AG09309 (cell line): ENCODE measurements at regions not wholly inside any gene's neighbourhood (a gene's known extent, or its start where the extent isn't known, plus 50 kb on each side); places are given as distances from the start of the nearest gene placed in this dataset.

Source experiments
- DNase-seq: peaks from one replicate; pipeline ENCODE4 v3.0.0-alpha.2; 2010; ENCODE audit warnings: low read depth
- H3K4me3 ChIP-seq: 2 replicates; pipeline ENCODE4 v1.5.1; 2011; ENCODE audit warnings: mild to moderate bottlenecking, low read depth, low read length, moderate library complexity; ENCODE audit not compliant: control insufficient read depth
- TF ChIP-seq, protein P1 (sequence below): IDR thresholded peaks from 2 replicates; pipeline ENCODE4 v1.5.1; 2011; ENCODE audit warnings: mild to moderate bottlenecking, low read depth, low read length, inconsistent platforms; ENCODE audit not compliant: insufficient read depth, control insufficient read depth; ENCODE audit errors: missing control alignments

DNA sequence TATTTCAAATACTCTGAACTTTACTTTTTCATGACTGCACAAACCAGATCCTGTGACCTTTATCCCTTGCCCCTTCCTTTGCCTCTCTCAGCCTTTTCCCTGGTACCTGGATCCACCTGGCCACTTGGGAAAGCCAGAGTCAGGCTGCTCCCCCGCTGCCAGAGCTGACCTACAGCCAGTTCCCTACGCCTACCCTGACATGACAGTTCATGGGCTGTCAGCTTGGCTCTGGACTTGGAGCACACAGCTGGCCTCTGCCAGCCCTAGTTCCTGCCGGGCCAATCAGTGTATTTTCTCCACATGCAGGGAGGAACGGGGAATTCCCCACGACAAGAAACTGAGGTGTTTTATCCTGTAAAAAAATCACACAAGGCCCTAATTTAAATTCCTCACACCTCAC is 382.6 kb downstream of the INSC start:
- TF ChIP-seq, protein P1, sequence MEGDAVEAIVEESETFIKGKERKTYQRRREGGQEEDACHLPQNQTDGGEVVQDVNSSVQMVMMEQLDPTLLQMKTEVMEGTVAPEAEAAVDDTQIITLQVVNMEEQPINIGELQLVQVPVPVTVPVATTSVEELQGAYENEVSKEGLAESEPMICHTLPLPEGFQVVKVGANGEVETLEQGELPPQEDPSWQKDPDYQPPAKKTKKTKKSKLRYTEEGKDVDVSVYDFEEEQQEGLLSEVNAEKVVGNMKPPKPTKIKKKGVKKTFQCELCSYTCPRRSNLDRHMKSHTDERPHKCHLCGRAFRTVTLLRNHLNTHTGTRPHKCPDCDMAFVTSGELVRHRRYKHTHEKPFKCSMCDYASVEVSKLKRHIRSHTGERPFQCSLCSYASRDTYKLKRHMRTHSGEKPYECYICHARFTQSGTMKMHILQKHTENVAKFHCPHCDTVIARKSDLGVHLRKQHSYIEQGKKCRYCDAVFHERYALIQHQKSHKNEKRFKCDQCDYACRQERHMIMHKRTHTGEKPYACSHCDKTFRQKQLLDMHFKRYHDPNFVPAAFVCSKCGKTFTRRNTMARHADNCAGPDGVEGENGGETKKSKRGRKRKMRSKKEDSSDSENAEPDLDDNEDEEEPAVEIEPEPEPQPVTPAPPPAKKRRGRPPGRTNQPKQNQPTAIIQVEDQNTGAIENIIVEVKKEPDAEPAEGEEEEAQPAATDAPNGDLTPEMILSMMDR = no peak
- no peak overlapping the region for H3K4me3 ChIP-seq
- DNase-seq = no peak

DNA sequence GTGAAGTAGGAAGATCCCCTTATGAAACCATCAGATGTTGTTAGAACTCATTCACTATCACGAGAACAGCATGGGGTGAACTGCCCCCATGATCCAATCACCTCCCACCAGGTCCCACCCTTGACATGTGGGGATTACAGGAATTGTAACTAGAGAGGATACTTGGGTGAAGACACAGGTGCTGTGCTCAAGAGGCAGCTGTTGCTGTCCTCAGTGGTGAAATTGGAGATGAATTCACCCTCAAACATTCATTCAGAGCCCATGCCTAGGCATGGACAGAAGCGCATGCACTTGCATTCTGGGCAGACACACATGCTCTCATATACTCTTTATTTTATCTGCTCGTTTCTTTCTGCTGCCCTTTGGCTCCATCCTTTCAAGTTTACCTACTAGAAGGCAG is 385.0 kb downstream of the INSC start:
- DNase-seq = no peak
- TF ChIP-seq, protein P1 = no peak
- no peak overlapping the region for H3K4me3 ChIP-seq

DNA sequence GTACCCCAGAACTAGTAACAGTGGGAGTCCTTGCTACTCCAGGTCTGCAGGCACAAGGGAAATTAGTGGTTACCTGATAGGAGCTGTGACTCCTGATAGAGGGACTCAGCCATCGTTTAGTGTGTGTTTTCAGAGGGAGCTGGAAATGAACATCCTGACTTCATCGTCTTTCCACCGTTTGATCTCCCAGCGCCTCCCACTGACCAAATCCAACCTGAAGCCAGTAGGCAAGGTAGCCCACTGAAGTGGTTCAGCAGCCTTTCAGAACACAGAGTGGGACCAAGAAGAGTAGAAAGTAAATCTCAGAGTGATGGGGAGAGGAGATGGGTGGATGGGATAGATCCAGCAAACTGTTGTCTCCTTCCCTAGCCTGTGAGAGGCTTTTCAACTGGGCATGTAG is 385.9 kb downstream of the INSC start:
- H3K4me3 ChIP-seq = no peak overlapping the region
- TF ChIP-seq, protein P1 = no peak
- DNase-seq = no peak

DNA sequence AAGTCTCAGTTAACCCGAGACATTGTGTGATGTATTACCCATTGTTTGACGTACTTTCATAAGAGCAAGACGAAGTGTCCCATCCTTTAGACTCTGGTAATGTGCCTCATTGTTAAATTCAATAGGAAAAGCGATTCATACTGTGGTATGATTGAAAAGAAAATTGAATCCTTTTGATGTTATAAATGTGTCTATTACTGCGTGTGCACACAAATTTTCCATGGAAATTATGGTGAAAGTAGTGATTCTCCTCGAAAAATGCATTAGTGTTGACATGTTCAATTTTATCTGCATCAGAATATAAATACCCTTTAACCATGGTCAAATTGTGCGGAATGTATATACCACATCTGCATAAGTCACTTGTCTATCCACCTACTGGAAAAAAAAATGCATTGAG is 386.8 kb downstream of the INSC start:
- no peak overlapping the region for H3K4me3 ChIP-seq
- TF ChIP-seq, protein P1 = no peak
- DNase-seq = no peak

DNA sequence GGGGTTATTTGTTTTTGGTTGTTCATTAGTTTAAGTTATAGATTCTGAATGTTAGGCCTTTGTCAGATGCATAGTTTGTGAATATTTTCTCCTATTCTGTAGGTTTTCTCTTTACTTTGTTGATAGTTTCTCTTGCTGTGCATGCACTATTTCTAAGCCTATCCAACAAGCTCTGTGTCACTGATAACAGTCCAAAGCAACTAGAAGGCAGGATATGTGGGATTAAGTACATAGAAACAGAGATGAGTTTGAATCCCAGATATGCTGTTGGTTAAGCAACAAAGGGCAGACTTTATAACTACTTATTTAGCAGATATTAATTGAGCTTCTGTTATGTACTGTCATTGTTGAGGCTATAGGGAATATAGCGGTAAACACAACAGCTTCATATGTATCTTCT is 390.4 kb downstream of the INSC start:
- TF ChIP-seq, protein P1 = no peak
- DNase-seq = no peak
- no peak overlapping the region for H3K4me3 ChIP-seq

DNA sequence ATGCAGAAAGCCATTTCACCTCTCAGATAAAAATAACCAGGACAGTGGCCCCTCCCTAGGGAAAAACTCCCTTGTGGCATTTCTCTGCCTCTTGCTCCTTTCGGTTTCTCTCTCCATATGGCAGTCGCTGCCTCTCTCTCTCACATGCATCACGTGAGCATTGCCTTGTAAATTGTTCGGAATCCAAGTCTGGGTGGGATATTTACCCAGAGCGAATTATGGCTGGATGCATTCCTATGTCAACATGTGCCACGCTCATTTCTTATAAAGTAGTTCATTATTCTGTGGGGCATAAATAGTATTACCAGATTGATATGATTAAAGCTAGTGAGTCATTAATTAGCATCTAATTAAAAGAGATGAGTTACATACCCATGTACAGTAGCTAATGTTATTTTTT is 392.9 kb downstream of the INSC start:
- TF ChIP-seq, protein P1 = no peak
- no peak for DNase-seq
- H3K4me3 ChIP-seq = no peak overlapping the region

DNA sequence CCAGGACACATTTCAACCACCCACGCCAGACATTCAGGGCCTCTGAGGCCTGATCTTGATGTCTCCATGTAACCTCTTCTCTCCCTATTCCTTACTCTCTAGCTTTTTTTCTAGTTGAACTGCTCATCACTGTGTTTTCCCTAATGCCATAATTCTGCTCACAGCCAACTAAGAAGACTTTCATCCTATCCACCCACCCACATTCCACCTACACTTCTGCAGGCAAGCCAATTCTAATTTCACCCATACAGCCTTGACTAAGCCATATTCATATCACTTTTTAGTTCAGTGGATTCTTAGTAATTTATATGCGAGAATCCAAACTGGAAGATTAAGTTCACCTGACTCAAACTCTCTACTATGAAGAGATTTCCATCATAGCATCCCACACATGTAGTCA is 394.4 kb downstream of the INSC start:
- TF ChIP-seq, protein P1 = no peak
- no peak for DNase-seq
- no peak overlapping the region for H3K4me3 ChIP-seq
